PFSK-1 (cell line): ENCODE measurements at regions not wholly inside any gene's neighbourhood (a gene's known extent, or its start where the extent isn't known, plus 50 kb on each side); places are given as distances from the start of the nearest gene placed in this dataset.

Source experiments
- FOXP2 ChIP-seq: optimal IDR thresholded peaks from 2 replicates; pipeline ENCODE3; 2011; ENCODE audit warnings: borderline replicate concordance, control low read depth, inconsistent platforms; ENCODE audit not compliant: insufficient read depth; ENCODE audit errors: extremely low read length, extremely low read depth
- POLR2AphosphoS5 ChIP-seq: IDR thresholded peaks from 2 replicates; pipeline ENCODE4 v1.6.1; 2012; ENCODE audit warnings: low read depth, mild to moderate bottlenecking, control low read depth, low read length, moderate library complexity
- SIN3A ChIP-seq: IDR thresholded peaks from 2 replicates; pipeline ENCODE4 v1.6.1; 2012; ENCODE audit warnings: mild to moderate bottlenecking, low read length, moderate library complexity, borderline replicate concordance; ENCODE audit not compliant: insufficient read depth
- TAF1 ChIP-seq: IDR thresholded peaks from 2 replicates; pipeline ENCODE4 v1.6.1; 2012; ENCODE audit warnings: low read length, control low read depth, borderline replicate concordance; ENCODE audit not compliant: insufficient read depth
- TF ChIP-seq, protein P1 (sequence below), 2 experiments: IDR thresholded peaks; 2 replicates each; pipeline versions ENCODE4 v1.6.1 to v1.8.0; 2011 to 2012; ENCODE audit warnings: low read depth in 2 of 2, low read length in 2 of 2, control low read depth in 1 of 2, inconsistent platforms in 1 of 2, mild to moderate bottlenecking in 1 of 2, moderate library complexity in 1 of 2; ENCODE audit not compliant: insufficient read depth in 1 of 2

GRCh38 chr2:161020437-161020836 is 139.8 kb upstream of the TANK start:
- TF ChIP-seq SIN3A (no peak), TAF1 (no peak), POLR2AphosphoS5 (no peak), FOXP2 (no peak)
- TF ChIP-seq, protein P1, sequence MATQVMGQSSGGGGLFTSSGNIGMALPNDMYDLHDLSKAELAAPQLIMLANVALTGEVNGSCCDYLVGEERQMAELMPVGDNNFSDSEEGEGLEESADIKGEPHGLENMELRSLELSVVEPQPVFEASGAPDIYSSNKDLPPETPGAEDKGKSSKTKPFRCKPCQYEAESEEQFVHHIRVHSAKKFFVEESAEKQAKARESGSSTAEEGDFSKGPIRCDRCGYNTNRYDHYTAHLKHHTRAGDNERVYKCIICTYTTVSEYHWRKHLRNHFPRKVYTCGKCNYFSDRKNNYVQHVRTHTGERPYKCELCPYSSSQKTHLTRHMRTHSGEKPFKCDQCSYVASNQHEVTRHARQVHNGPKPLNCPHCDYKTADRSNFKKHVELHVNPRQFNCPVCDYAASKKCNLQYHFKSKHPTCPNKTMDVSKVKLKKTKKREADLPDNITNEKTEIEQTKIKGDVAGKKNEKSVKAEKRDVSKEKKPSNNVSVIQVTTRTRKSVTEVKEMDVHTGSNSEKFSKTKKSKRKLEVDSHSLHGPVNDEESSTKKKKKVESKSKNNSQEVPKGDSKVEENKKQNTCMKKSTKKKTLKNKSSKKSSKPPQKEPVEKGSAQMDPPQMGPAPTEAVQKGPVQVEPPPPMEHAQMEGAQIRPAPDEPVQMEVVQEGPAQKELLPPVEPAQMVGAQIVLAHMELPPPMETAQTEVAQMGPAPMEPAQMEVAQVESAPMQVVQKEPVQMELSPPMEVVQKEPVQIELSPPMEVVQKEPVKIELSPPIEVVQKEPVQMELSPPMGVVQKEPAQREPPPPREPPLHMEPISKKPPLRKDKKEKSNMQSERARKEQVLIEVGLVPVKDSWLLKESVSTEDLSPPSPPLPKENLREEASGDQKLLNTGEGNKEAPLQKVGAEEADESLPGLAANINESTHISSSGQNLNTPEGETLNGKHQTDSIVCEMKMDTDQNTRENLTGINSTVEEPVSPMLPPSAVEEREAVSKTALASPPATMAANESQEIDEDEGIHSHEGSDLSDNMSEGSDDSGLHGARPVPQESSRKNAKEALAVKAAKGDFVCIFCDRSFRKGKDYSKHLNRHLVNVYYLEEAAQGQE (IDR thresholded peaks at IDR 0.05; ENCODE audit: insufficient read depth in 1 of 2, low read depth in 2 of 2, low read length in 2 of 2): no peak
